ENCODE measurements at regions not wholly inside any gene's neighbourhood (a gene's known extent, or its start where the extent isn't known, plus 50 kb on each side); places are given as distances from the start of the nearest gene placed in this dataset.

- no peak for TF ChIP-seq SUZ12 (IDR thresholded peaks at IDR 0.05; ENCODE audit: extremely low read depth, insufficient read depth, insufficient read length)
- no peak for TF ChIP-seq ZNF274 (IDR thresholded peaks at IDR 0.05; ENCODE audit: low read depth, low read length)
Observed at GRCh38 chr15:96495386-96495785, 164.9 kb downstream of the NR2F2 start.
